ENCODE measurements at regions not wholly inside any gene's neighbourhood (a gene's known extent, or its start where the extent isn't known, plus 50 kb on each side); places are given as distances from the start of the nearest gene placed in this dataset.

- Histone ChIP-seq H3K27me3 (no peaks in the 10 kb centered on the region), H3K36me3 (no peaks in the 10 kb centered on the region), H3K9me3 (no peaks in the 10 kb centered on the region), H3K4me3 (no peak overlapping the region), H3K27ac (no peak overlapping the region), H3K4me1 (no peaks in the 10 kb centered on the region)
- intact Hi-C loops (cut with DNase I) = no loop called here
- ATAC-seq = no peak
- 77 to 89% methylated on average over 2 of the region's 2 CpGs for WGBS, 2 donors
- no peak for TF ChIP-seq CTCF (IDR thresholded peaks at IDR 0.05)
- no peak for FAIRE-seq
- DNase-seq = no peak
Observed at GRCh38 chr19:30824809-30825208, 452.6 kb downstream of the ZNF536 start.

- H3K27me3 ChIP-seq = peaks cover 0 to 6% (median 3%) of the 10 kb centered on the region in 4 donors
- no peak for ATAC-seq
- FAIRE-seq = no peak
- no peak overlapping the region for H3K27ac ChIP-seq
- TF ChIP-seq CTCF (IDR thresholded peaks at IDR 0.05) = no peak
- H3K9me3 ChIP-seq = no peaks in the 10 kb centered on the region
- intact Hi-C loops (cut with DNase I) = no loop called here
- no peaks in the 10 kb centered on the region for H3K4me1 ChIP-seq
- WGBS, 2 donors = 29 to 33% methylated on average over 3 of the region's 3 CpGs
- no peaks in the 10 kb centered on the region for H3K36me3 ChIP-seq
- DNase-seq = no peak
- H3K4me3 ChIP-seq = no peak overlapping the region
Observed at GRCh38 chr19:30817965-30818567, 445.9 kb downstream of the ZNF536 start.

- Histone ChIP-seq H3K9me3 (no peaks in the 10 kb centered on the region), H3K4me3 (no peak overlapping the region), H3K27me3 (peaks cover 0 to 6% (median 3%) of the 10 kb centered on the region in 4 donors), H3K36me3 (no peaks in the 10 kb centered on the region), H3K27ac (no peak overlapping the region), H3K4me1 (no peaks in the 10 kb centered on the region)
- ATAC-seq = no peak
- no peak for TF ChIP-seq CTCF (IDR thresholded peaks at IDR 0.05)
- 67 to 70% methylated on average over 12 of the region's 12 CpGs for WGBS, 2 donors
- FAIRE-seq = no peak
- intact Hi-C loops (cut with DNase I) = no loop called here
- no peak for DNase-seq
Observed at GRCh38 chr19:30817197-30817596, 445.0 kb downstream of the ZNF536 start.

- no peak for TF ChIP-seq CTCF (IDR thresholded peaks at IDR 0.05)
- no peaks in the 10 kb centered on the region for H3K36me3 ChIP-seq
- H3K4me3 ChIP-seq = no peak overlapping the region
- no peaks in the 10 kb centered on the region for H3K4me1 ChIP-seq
- DNase-seq (no peak), FAIRE-seq (no peak), ATAC-seq (no peak)
- H3K27ac ChIP-seq = no peak overlapping the region
- peaks cover 0 to 6% (median 3%) of the 10 kb centered on the region in 4 donors for H3K27me3 ChIP-seq
- H3K9me3 ChIP-seq = no peaks in the 10 kb centered on the region
- intact Hi-C loops (cut with DNase I) = no loop called here
Observed at GRCh38 chr19:30815889-30816580, 443.9 kb downstream of the ZNF536 start.

- H3K27me3 ChIP-seq = peaks cover 0 to 6% (median 3%) of the 10 kb centered on the region in 4 donors
- FAIRE-seq (no peak), DNase-seq (no peak), ATAC-seq (no peak)
- H3K4me1 ChIP-seq = no peaks in the 10 kb centered on the region
- H3K9me3 ChIP-seq = no peaks in the 10 kb centered on the region
- WGBS, 2 donors = 18 to 19% methylated on average over 8 of the region's 8 CpGs
- no peak overlapping the region for H3K4me3 ChIP-seq
- intact Hi-C loops (cut with DNase I) = no loop called here
- H3K27ac ChIP-seq = no peak overlapping the region
- H3K36me3 ChIP-seq = no peaks in the 10 kb centered on the region
- TF ChIP-seq CTCF (IDR thresholded peaks at IDR 0.05) = no peak
Observed at GRCh38 chr19:30812099-30812678, 440.0 kb downstream of the ZNF536 start.
